ENCODE measurements at regions not wholly inside any gene's neighbourhood (a gene's known extent, or its start where the extent isn't known, plus 50 kb on each side); places are given as distances from the start of the nearest gene placed in this dataset.

GRCh38 chr3:177517906-177518305, 320.6 kb upstream of the TBL1XR1 start:
- no peak for DNase-seq

- no peak for DNase-seq
Measured at GRCh38 chr3:177519588-177519987, 322.3 kb upstream of the TBL1XR1 start.

- DNase-seq: no peak
Measured at GRCh38 chr3:177521305-177521704, 324.0 kb upstream of the TBL1XR1 start.

- no peak for DNase-seq
Measured at GRCh38 chr3:177522051-177522450, 324.8 kb upstream of the TBL1XR1 start.

GRCh38 chr3:177523067-177523675, 325.9 kb upstream of the TBL1XR1 start:
- DNase-seq: no peak

GRCh38 chr3:177523872-177524438, 326.7 kb upstream of the TBL1XR1 start:
- DNase-seq: no peak

- DNase-seq: no peak
Measured at GRCh38 chr3:177524742-177525141, 327.5 kb upstream of the TBL1XR1 start.

- DNase-seq: no peak
Measured at GRCh38 chr3:177525414-177525813, 328.1 kb upstream of the TBL1XR1 start.

GRCh38 chr3:177525987-177526712, 328.9 kb upstream of the TBL1XR1 start:
- DNase-seq: no peak

GRCh38 chr3:177527182-177527581, 329.9 kb upstream of the TBL1XR1 start:
- no peak for DNase-seq

- no peak for DNase-seq
Measured at GRCh38 chr3:177528306-177529070, 331.2 kb upstream of the TBL1XR1 start.

GRCh38 chr3:177529071-177529550, 331.8 kb upstream of the TBL1XR1 start:
- DNase-seq: no peak

- DNase-seq: no peak
Measured at GRCh38 chr3:177529716-177530335, 332.5 kb upstream of the TBL1XR1 start.

GRCh38 chr3:177530908-177531307, 333.6 kb upstream of the TBL1XR1 start:
- no peak for DNase-seq

GRCh38 chr3:177536873-177537272, 339.6 kb upstream of the TBL1XR1 start:
- DNase-seq: no peak

- DNase-seq: no peak
Measured at GRCh38 chr3:177537612-177538011, 340.3 kb upstream of the TBL1XR1 start.

- no peak for DNase-seq
Measured at GRCh38 chr3:177538048-177538749, 340.9 kb upstream of the TBL1XR1 start.

- no peak for DNase-seq
Measured at GRCh38 chr3:177538750-177539730, 341.8 kb upstream of the TBL1XR1 start.

- no peak for DNase-seq
Measured at GRCh38 chr3:177541541-177541940, 344.3 kb upstream of the TBL1XR1 start.

- no peak for DNase-seq
Measured at GRCh38 chr3:177545964-177546363, 348.7 kb upstream of the TBL1XR1 start.
